Activated naive CD4-positive, alpha-beta T cell treated with anti-CD3 and anti-CD28 coated beads, Interleukin-2, amount 10 ng/mL, durations not matched to agents 7 days and 5 days (primary cell): ENCODE measurements at regions not wholly inside any gene's neighbourhood (a gene's known extent, or its start where the extent isn't known, plus 50 kb on each side); places are given as distances from the start of the nearest gene placed in this dataset.
"Not testable (repeated sequence)": the region's sequence is repeated elsewhere in the genome, so short reads cannot be mapped to it uniquely, and the experiment has no call there.

Source experiments
- CTCF ChIA-PET: fragments of 350-600 bp; sonication (Branson Sonifier 250); formaldehyde crosslinking; loops from one replicate; lab custom pipeline; 2021; ENCODE audit warnings: antibody characterized with exemption; lab: Charles Lee
- DNase-seq: peaks from one replicate; pipeline ENCODE4 v3.0.0-alpha.2; 2020
- H3K27ac Mint-ChIP-seq: one replicate; pipeline ENCODE4 v1.8.0; 2021; ENCODE audit warnings: mild to moderate bottlenecking, moderate library complexity, mixed read lengths
- H3K27me3 Mint-ChIP-seq: one replicate; pipeline ENCODE4 v1.8.0; 2021; ENCODE audit warnings: mild to moderate bottlenecking, mixed read lengths
- H3K36me3 Mint-ChIP-seq: one replicate; pipeline ENCODE4 v1.8.0; 2021; ENCODE audit warnings: mixed read lengths
- H3K4me1 Mint-ChIP-seq: one replicate; pipeline ENCODE4 v1.8.0; 2021; ENCODE audit warnings: mixed read lengths
- H3K4me3 Mint-ChIP-seq: one replicate; pipeline ENCODE4 v1.8.0; 2021; ENCODE audit warnings: mild to moderate bottlenecking, moderate library complexity, mixed read lengths
- H3K9me3 Mint-ChIP-seq: one replicate; pipeline ENCODE4 v1.8.0; 2021; ENCODE audit warnings: mixed read lengths

DNA sequence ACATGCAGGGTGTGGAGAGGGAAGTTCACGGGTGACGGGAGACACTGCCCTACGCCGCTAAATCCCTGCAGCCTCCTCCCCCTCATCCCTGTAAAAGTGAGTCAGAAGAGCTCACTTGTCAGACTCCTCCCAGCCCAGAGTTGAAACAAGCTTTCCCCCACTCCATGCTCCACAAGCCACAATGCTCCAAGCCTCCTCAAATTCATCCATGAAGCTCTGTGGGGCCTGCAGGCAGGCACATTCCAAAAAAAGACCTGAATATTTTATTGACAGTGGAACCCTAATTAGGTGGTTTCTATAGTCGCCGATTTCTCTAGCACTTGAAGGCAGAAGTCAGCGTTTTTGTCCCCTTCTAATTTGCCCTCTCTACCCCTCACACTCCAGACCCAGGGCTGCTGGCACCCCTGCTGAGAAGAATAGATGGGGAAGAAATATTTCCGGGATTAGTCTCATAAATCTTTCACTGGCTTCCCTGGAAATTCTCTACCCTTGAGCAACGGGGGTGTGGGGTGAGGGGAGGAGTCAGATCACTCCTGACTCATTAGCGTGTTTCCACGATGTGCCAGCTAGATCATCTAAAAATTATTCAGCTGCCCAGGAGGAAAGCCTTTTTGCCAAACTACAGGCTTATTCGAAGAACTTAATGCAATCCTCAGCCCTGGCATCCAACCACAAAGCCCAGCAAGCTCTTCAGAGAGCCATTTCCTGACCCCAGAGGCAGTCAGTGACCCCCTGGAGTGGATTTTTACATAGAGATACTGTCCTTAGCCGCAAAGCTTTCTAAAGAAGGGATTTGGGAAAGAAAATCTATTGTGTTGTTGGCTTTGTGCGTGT, 97.1 kb downstream of the ENC1 start:
- no peaks in the 10 kb centered on the region for H3K9me3 Mint-ChIP-seq
- H3K4me3 Mint-ChIP-seq, result no peak overlapping the region
- no peak overlapping the region for H3K27ac Mint-ChIP-seq
- CTCF ChIA-PET, result no interaction called here
- H3K27me3 Mint-ChIP-seq, result peaks cover 14% of the 10 kb centered on the region
- no peaks in the 10 kb centered on the region for H3K4me1 Mint-ChIP-seq
- no peak for DNase-seq
- H3K36me3 Mint-ChIP-seq, result no peaks in the 10 kb centered on the region

GRCh38 chr5:74542482-74542881, 98.0 kb downstream of the ENC1 start:
- no peak overlapping the region for H3K4me3 Mint-ChIP-seq
- H3K27me3 Mint-ChIP-seq, result peaks cover 14% of the 10 kb centered on the region
- no peaks in the 10 kb centered on the region for H3K9me3 Mint-ChIP-seq
- no peaks in the 10 kb centered on the region for H3K4me1 Mint-ChIP-seq
- CTCF ChIA-PET, result no interaction called here
- no peaks in the 10 kb centered on the region for H3K36me3 Mint-ChIP-seq
- no peak for DNase-seq
- H3K27ac Mint-ChIP-seq, result no peak overlapping the region

- H3K4me1 Mint-ChIP-seq, result no peaks in the 10 kb centered on the region
- no peaks in the 10 kb centered on the region for H3K36me3 Mint-ChIP-seq
- H3K4me3 Mint-ChIP-seq, result no peak overlapping the region
- H3K9me3 Mint-ChIP-seq, result no peaks in the 10 kb centered on the region
- CTCF ChIA-PET, result no interaction called here
- peaks cover 14% of the 10 kb centered on the region for H3K27me3 Mint-ChIP-seq
- DNase-seq, result no peak
- no peak overlapping the region for H3K27ac Mint-ChIP-seq
These were observed 99.1 kb downstream of the ENC1 start for GRCh38 chr5:74541381-74541781.

GRCh38 chr5:74540622-74541021, 99.9 kb downstream of the ENC1 start:
- no peak for DNase-seq
- no peaks in the 10 kb centered on the region for H3K9me3 Mint-ChIP-seq
- H3K4me1 Mint-ChIP-seq, result no peaks in the 10 kb centered on the region
- H3K4me3 Mint-ChIP-seq, result no peak overlapping the region
- H3K36me3 Mint-ChIP-seq, result no peaks in the 10 kb centered on the region
- H3K27me3 Mint-ChIP-seq, result peaks cover 14% of the 10 kb centered on the region
- CTCF ChIA-PET, result no interaction called here
- no peak overlapping the region for H3K27ac Mint-ChIP-seq

- CTCF ChIA-PET, result no interaction called here
- H3K27ac Mint-ChIP-seq, result no peak overlapping the region
- H3K27me3 Mint-ChIP-seq, result peaks cover 14% of the 10 kb centered on the region
- H3K4me1 Mint-ChIP-seq, result no peaks in the 10 kb centered on the region
- no peaks in the 10 kb centered on the region for H3K36me3 Mint-ChIP-seq
- no peak overlapping the region for H3K4me3 Mint-ChIP-seq
- DNase-seq, result no peak
- peaks cover 1% of the 10 kb centered on the region for H3K9me3 Mint-ChIP-seq
These were observed 100.5 kb downstream of the ENC1 start for GRCh38 chr5:74539986-74540385.

DNA sequence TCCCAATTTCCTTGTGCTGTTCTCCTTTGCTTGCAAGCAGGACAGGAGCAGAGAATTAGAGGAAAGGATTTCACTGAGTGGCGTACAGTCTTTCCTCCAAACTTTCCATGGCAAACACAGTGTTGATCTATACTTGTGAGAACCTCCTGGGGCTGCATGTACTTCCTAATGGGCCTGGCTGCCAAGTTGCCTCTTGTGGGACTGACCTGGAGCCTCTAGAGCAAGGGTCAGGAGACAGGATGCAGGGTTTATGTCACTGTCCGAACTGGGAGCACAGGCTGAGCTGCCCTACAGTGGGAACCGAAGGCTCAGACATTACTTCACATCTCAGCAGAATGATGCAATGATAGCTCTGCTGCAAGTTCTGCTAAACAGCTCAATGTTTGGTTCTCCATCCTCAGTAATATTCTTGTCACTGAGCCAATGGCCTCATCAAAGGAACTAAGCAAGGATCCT, 102.3 kb downstream of the ENC1 start:
- H3K27ac Mint-ChIP-seq, result no peak overlapping the region
- no peak overlapping the region for H3K4me3 Mint-ChIP-seq
- no peaks in the 10 kb centered on the region for H3K36me3 Mint-ChIP-seq
- no peak for DNase-seq
- H3K4me1 Mint-ChIP-seq, result no peaks in the 10 kb centered on the region
- peaks cover 7% of the 10 kb centered on the region for H3K27me3 Mint-ChIP-seq
- CTCF ChIA-PET, result no interaction called here
- H3K9me3 Mint-ChIP-seq, result peaks cover 6% of the 10 kb centered on the region

DNA sequence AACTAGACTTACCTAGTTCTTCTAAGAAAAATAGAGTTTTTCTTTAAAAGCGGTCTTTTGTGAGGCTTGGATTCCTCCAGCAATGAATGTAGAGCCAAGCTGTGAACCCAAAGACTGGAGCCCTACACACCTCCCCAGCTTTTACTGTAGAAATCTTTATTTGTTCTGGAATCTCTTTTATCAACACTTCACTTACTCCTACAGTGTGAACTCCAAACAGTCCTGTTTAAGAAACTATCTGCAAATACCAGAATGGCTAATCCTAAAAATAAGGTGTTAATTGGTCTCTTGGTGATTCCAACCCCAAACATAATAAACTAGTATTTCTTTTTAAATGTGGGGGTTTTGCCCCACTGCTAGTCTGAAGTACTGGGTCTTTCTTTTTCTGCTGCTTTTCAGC, 103.9 kb downstream of the ENC1 start:
- Mint-ChIP-seq H3K27me3 (peaks cover 4% of the 10 kb centered on the region), H3K36me3 (no peaks in the 10 kb centered on the region), H3K27ac (no peak overlapping the region), H3K4me3 (no peak overlapping the region), H3K4me1 (no peaks in the 10 kb centered on the region), H3K9me3 (peaks cover 6% of the 10 kb centered on the region)
- CTCF ChIA-PET, result no interaction called here
- no peak for DNase-seq

DNA sequence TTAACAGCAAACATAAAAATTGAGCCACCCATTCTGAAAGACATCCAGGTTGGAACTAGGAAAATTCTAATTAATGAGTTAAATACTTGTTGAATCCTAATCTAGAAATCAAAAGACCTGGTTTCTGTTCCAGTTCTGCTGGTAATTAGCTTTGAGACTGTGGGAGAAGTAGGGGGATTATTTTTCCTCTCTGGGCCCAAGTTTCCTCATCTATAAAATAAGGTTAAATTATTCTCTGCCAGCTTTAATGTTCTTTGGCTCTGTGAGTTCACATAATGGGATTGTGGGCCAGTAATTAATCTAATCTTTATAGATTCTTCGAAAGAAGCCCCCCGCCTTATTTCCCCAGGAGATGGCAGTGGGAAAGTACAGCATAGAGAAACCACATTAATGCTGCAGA, 104.6 kb downstream of the ENC1 start:
- Mint-ChIP-seq H3K9me3 (peaks cover 6% of the 10 kb centered on the region), H3K27ac (no peak overlapping the region), H3K4me3 (no peak overlapping the region), H3K4me1 (no peaks in the 10 kb centered on the region), H3K27me3 (peaks cover 4% of the 10 kb centered on the region), H3K36me3 (no peaks in the 10 kb centered on the region)
- CTCF ChIA-PET, result no interaction called here
- no peak for DNase-seq

DNA sequence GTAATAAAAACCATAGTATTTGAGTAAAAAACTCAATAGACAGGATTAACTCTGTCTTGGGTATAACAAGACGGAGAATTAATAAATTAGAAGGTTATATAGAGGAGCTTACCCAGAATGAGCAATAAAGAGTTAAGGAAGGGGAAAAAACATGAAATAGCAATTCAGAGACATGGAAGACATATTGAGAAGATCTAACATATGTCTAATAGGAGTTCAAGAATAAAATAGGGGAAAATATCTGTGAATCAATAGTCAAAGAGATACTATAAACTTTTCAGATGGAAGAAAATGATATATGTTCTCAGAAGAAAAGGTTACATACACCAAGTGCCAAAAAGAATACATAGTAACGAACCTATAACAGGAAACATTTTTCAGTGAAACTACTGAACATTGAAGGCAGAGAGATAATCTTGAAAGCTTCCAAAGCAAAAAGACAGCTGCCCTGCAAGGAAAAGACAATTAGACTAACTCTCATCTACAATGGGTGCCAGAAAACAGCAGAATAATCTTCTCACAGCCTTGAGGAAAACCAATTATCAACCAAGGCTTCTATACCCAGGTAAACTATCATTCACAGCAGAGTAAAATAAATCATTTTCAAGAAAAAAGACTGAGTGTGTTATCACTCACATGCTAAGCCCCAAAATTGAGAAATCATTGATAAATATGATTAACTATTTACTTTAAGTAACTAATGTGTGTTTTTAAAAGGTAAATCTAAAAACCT, 106.0 kb downstream of the ENC1 start:
- peaks cover 2% of the 10 kb centered on the region for H3K27me3 Mint-ChIP-seq
- no peaks in the 10 kb centered on the region for H3K36me3 Mint-ChIP-seq
- no peak overlapping the region for H3K4me3 Mint-ChIP-seq
- CTCF ChIA-PET, result no interaction called here
- H3K9me3 Mint-ChIP-seq, result peaks cover 6% of the 10 kb centered on the region
- H3K27ac Mint-ChIP-seq, result no peak overlapping the region
- no peaks in the 10 kb centered on the region for H3K4me1 Mint-ChIP-seq
- DNase-seq, result no peak

DNA sequence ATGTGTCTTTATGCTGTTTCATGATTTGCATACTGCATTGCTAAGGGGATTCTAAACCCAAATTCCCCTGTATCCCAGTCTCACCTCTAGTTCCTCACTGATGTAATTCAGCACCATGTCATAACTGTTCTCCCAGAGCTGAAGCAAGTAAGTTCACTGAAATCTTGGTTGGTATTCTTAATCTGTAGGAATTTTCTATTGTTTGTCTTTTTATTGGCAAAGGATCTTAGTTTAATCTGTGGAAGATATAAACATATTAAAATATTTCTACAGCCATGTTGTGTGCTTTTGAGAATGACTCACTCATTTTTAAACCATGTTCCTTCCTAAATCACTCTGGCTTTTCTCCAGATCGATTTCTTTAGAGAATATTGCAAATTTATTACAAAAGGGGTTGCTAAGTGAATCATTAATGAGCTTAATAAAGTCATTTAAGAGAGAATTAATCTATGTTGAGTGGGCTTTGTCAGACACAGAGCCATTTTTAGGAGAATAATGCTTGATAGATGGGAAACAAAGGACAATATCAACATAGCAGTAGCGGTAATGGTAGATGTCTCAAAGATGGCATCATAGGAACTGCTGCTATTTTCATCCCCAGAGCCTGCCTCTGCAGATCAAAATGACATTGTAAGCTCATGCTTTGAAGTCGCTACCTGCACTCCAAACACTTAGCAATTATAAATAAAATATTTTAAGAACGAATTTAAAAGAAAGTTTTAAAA, 110.0 kb downstream of the ENC1 start:
- Mint-ChIP-seq H3K4me3 (no peak overlapping the region), H3K4me1 (no peaks in the 10 kb centered on the region), H3K9me3 (peaks cover 7% of the 10 kb centered on the region), H3K36me3 (no peaks in the 10 kb centered on the region), H3K27ac (no peak overlapping the region), H3K27me3 (peaks cover 6% of the 10 kb centered on the region)
- CTCF ChIA-PET, result no interaction called here
- DNase-seq, result no peak

- Mint-ChIP-seq H3K4me1 (no peaks in the 10 kb centered on the region), H3K4me3 (no peak overlapping the region), H3K9me3 (peaks cover 11% of the 10 kb centered on the region), H3K27me3 (peaks cover 6% of the 10 kb centered on the region), H3K36me3 (no peaks in the 10 kb centered on the region), H3K27ac (no peak overlapping the region)
- DNase-seq, result no peak
- CTCF ChIA-PET, result no interaction called here
These were observed 111.4 kb downstream of the ENC1 start for GRCh38 chr5:74529101-74529500.

DNA sequence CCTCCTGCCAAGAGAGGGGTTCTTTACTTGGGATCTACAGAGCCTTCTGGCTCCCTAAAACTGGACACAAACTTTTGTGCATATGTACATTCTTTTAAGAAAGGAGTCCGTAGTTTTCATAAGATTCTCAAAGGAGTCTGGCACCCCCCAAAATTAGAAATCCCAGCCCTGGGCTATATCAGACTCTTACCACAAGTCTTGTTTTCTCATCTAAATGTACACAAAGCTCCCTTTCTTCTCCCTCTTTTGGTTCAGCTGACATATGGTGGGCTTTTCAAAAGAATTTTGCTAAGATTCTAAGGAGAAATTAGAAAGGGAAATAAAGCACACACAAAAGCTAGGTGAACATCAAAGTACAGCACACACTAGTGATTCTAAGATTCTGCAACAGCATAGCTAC, 114.4 kb downstream of the ENC1 start:
- peaks cover 24% of the 10 kb centered on the region for H3K9me3 Mint-ChIP-seq
- H3K27me3 Mint-ChIP-seq, result peaks cover 6% of the 10 kb centered on the region
- CTCF ChIA-PET, result no interaction called here
- DNase-seq, result no peak
- H3K27ac Mint-ChIP-seq, result no peak overlapping the region
- no peaks in the 10 kb centered on the region for H3K4me1 Mint-ChIP-seq
- no peaks in the 10 kb centered on the region for H3K36me3 Mint-ChIP-seq
- H3K4me3 Mint-ChIP-seq, result no peak overlapping the region

DNA sequence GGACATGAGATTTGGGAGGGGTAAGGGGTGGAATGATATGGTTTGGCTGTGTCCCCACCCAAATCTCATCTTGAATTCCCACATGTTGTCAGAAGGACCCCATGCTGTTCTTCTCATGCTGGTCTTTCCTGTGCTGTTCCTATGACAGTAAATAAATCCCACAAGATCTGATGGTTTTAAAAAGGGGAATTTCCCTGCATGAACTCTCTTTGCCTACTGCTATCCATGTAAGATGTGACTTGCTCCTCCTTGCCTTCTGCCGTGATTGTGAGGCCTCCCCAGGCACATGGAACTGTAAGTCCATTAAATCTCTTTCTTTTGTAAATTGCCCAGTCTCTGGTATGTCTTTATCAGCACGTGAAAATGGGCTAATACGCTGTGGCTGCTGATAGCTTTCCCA, 115.8 kb downstream of the ENC1 start:
- peaks cover 24% of the 10 kb centered on the region for H3K9me3 Mint-ChIP-seq
- H3K4me1 Mint-ChIP-seq, H3K27ac Mint-ChIP-seq, H3K36me3 Mint-ChIP-seq, H3K4me3 Mint-ChIP-seq, CTCF ChIA-PET, DNase-seq, H3K27me3 Mint-ChIP-seq: not testable (repeated sequence)

DNA sequence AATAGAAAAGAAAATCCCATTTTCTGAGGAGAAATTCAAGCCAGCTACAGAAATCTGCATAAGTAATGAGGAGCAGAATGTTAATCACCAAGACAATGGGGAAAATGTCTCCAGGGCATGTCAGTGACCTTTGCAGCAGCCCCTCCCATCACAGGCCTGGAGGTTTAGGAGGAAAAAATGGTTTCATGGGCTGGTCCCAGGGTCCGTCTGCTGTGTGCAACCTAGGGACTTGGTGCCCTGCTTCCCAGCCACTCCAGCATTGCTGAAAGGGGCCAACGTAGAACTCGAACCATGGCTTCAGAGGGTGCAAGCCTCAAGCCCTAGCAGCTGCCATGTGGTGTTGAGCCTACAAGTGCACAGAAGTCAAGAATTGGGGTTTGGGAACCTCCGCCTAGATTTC, 116.8 kb downstream of the ENC1 start:
- CTCF ChIA-PET, result not testable (repeated sequence)

More for the DNA sequence above, 116.8 kb downstream of the ENC1 start:
- H3K27ac Mint-ChIP-seq, DNase-seq, H3K4me1 Mint-ChIP-seq, H3K27me3 Mint-ChIP-seq, H3K36me3 Mint-ChIP-seq, H3K4me3 Mint-ChIP-seq: not testable (repeated sequence)
- peaks cover 24% of the 10 kb centered on the region for H3K9me3 Mint-ChIP-seq
